Gastroesophageal sphincter (tissue), 3 donors: ENCODE measurements at regions not wholly inside any gene's neighbourhood (a gene's known extent, or its start where the extent isn't known, plus 50 kb on each side); places are given as distances from the start of the nearest gene placed in this dataset.

ENCODE experiments used
- CTCF ChIP-seq, 4 experiments: fragments of 200-600 bp in 2 of 4; fragments of 450-650 bp in 2 of 4; sonication (generic) in 1 of 4; IDR thresholded peaks; one replicate each; pipeline ENCODE4 v1.5.1; 2017 to 2019; ENCODE audit warnings: antibody characterized with exemption in 4 of 4, mild to moderate bottlenecking in 2 of 4, moderate library complexity in 2 of 4
- EP300 ChIP-seq: sonication (generic); formaldehyde crosslinking; IDR thresholded peaks from one replicate; pipeline ENCODE4 v1.6.1; 2017; ENCODE audit warnings: antibody characterized with exemption, mild to moderate bottlenecking

GRCh38 chr13:54658771-54659170 is 1630.2 kb downstream of the OLFM4 start:
- TF ChIP-seq CTCF (IDR thresholded peaks at IDR 0.05): no peak
- no peak for TF ChIP-seq EP300
